Large intestine (tissue), 3 donors: ENCODE measurements at regions not wholly inside any gene's neighbourhood (a gene's known extent, or its start where the extent isn't known, plus 50 kb on each side); places are given as distances from the start of the nearest gene placed in this dataset.

Experiments
- DNase-seq, 2 donors: peaks; one replicate each; pipeline versions ENCODE4 v3.0.0 to v3.0.0-alpha.2; 2013
- H3K27ac ChIP-seq: one replicate; pipeline ENCODE4 v1.5.1; 2013; ENCODE audit warnings: low read length
- H3K27me3 ChIP-seq: 2 replicates; pipeline ENCODE4 v1.6.1; 2013; ENCODE audit warnings: low read length; ENCODE audit not compliant: control insufficient read depth, insufficient read depth
- H3K36me3 ChIP-seq: 2 replicates; pipeline ENCODE4 v1.6.1; 2013; ENCODE audit warnings: low read length; ENCODE audit not compliant: control insufficient read depth, insufficient read depth
- H3K4me1 ChIP-seq: one replicate; pipeline ENCODE4 v1.6.1; 2013; ENCODE audit warnings: low read length; ENCODE audit not compliant: control insufficient read depth, insufficient read depth
- H3K4me3 ChIP-seq: one replicate; pipeline ENCODE4 v1.5.1; 2013; ENCODE audit warnings: low read length
- H3K9me3 ChIP-seq: one replicate; pipeline ENCODE4 v1.6.1; 2013; ENCODE audit warnings: mild to moderate bottlenecking, low read depth, low read length, moderate library complexity; ENCODE audit not compliant: control insufficient read depth
- WGBS: methylation state at CpG from one replicate; pipeline ENCODE4 v1.1.5; 2013; ENCODE audit warnings: low lambda C conversion rate; ENCODE audit not compliant: insufficient coverage; 5-methylcytosine and 5-hydroxymethylcytosine counted together

DNA sequence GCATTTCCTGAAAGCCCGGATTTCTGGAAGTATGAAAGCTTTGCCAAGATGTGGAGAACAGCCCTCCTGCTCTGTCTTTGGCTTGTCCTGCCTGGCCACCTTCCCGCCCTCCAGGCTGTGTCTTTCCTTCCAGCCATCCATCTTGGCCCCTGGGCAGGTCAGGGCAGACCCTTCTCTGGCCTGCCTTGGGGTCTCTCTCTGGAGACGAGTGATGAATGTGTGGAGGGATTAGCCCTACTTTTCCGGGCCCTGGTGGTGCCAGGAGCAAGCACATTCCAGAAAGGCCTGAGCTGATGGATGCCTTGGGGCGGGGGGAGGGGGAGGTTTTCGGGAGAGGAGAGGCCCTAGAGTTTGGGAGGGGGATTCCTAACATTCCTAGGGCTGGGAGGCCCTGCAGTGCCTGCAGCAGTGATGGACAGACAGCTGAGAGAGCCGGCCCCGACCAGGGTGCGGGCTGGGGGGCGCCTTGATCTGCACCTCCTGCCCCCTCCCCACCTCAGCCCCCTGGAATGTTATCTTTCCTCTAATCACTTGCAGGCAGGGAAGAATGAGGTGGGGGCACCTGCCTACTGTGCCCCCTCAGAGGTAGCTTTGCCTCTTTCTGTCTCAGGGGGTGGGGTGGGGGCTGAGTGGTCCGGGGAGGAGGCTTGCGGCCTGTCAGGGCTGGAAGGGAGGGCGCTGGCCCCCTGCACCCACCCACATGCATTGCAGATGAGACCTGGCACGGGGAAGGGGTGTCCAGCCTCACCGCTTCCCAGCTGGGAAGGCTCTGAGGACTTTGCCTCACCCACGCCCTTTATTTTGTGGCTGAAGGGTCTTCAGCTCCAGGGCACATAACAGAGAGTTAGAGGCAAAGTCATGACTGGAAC, 156.2 kb downstream of the DDX1 start:
- Histone ChIP-seq H3K4me1 (no peaks in the 10 kb centered on the region), H3K27ac (no peak overlapping the region), H3K36me3 (no peaks in the 10 kb centered on the region), H3K4me3 (no peak overlapping the region), H3K9me3 (no peaks in the 10 kb centered on the region), H3K27me3 (no peaks in the 10 kb centered on the region)
- no CpG with 5 or more reads among the region's 16 CpGs for WGBS
- DNase-seq = no peak

DNA sequence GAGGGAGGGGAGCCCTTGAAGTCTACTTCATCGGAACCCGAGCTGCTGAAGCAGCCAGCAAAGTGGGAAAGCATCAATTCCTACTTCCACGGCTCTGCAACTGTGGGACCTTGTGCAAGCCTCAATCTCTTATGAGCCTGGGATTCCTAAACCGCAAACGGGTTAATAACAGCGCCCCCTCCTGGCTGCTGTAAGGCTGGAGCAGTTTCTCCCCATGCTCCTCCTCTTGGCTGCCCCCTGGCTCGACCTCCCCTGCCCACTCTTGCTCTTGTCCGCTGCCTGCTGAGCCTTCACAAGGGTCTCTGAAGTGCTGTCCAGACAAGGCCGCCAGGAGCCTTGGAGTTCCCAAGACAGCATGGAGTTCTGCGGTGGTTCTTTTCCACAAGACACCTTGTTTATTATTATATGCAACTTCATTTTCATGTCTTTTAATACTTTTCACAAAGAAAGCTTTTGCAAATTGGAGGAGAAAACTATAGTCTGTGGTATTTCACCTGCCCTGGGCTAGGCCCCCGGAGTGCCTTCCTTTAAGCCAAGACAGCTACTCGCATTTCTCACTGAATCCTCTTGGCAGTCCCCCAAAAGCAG, 157.2 kb downstream of the DDX1 start:
- H3K36me3 ChIP-seq = no peaks in the 10 kb centered on the region
- 100% methylated on average over 2 of the region's 12 CpGs for WGBS
- no peaks in the 10 kb centered on the region for H3K4me1 ChIP-seq
- H3K4me3 ChIP-seq = no peak overlapping the region
- H3K27ac ChIP-seq = no peak overlapping the region
- H3K9me3 ChIP-seq = no peaks in the 10 kb centered on the region
- no peaks in the 10 kb centered on the region for H3K27me3 ChIP-seq
- peak; percentile 24 to 25 for DNase-seq

DNA sequence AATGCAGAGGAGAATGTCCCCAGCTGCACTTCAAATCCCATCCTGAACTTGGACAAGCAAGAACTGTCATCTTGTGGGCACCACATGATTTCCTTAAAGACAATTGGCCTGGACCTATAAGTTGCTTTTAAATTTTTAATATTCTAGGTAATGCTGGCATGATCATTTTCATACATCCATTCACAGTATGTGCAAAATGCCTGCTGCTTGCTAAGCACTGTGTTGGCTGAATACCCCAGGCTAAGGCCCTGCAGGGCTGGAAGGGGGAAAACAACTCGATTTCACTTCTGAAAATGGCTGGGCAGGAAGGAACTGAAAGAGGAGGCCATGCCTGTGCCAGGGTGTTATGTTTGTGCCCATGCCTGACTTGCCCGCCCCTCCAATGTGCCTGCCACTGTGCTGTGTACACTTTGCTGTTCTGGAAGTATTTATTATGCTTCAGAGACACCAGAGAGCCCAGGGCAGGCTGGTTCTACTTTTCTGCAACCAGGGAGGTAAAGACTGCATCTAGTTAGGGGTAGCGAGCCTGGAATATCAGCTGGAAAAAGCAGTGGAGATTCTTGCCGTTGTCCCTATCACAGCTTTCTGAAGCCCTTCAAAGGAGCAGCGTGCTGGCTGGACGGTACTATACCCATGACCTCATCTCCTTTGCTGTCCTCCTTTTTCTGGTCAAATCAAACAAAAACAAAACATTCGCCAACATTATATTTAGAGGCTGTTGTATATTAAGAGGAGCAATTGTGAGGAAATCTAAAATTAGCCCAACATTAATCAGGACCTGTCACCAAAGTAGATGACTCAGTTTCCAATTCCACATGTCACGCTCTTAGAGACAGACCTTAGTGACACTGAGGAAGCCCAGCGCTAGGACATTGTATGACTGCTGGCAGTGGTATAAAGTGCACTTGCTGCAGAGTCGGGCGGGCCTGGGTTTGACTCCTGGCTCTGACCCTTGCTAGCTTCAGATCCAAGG, 158.1 kb downstream of the DDX1 start:
- Histone ChIP-seq H3K27me3 (no peaks in the 10 kb centered on the region), H3K4me3 (no peak overlapping the region), H3K4me1 (no peaks in the 10 kb centered on the region), H3K36me3 (no peaks in the 10 kb centered on the region), H3K27ac (no peak overlapping the region), H3K9me3 (no peaks in the 10 kb centered on the region)
- no peak for DNase-seq
- no CpG with 5 or more reads among the region's 11 CpGs for WGBS

DNA sequence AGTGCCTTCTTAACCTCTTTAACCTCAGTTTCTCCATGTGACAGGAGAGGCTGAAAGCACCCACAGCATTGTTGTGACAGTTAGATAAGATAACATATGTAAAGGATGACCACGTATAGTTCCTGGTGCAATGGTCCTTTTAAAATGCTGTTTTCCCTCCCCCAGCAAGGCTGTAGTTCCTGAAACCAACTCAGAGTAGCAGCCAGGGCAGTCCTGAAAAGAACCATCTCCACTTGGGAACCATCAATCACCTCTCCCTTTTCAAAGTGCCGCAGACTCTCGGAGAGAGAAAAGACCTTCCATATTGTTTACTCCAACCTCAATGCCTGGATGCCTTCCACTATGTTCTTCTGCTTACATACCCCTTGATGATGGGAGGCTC, 158.8 kb downstream of the DDX1 start:
- no peak for DNase-seq
- Histone ChIP-seq H3K27ac (no peak overlapping the region), H3K9me3 (no peaks in the 10 kb centered on the region), H3K27me3 (no peaks in the 10 kb centered on the region), H3K36me3 (no peaks in the 10 kb centered on the region), H3K4me3 (no peak overlapping the region), H3K4me1 (no peaks in the 10 kb centered on the region)
- WGBS = no CpG with 5 or more reads among the region's 3 CpGs

DNA sequence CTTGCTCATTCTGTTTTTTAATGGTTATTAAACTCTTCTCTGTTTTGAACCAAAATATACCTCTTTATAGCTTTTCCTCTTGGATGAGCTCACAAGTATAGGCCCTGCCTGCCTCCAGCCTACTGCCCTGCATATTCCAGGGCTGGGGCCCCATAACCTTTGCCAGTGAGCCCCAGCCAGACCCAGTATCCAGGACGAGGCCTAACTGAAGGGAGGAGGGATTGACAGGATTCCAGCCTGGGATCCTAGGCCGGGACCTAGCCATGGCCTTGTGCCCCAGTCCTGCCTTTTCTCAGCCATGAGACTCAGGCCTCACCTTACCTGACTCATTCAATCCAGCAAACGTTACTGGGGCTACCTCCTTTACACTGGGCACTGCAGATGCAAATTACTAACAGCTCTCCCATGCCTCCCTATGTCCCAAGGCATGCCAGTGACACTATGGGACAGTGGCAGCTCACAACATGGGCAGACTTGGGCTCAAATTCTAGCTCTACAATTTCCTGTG, 159.2 kb downstream of the DDX1 start:
- no peak for DNase-seq
- WGBS = no CpG with 5 or more reads among the region's 3 CpGs
- no peak overlapping the region for H3K4me3 ChIP-seq
- H3K9me3 ChIP-seq = no peaks in the 10 kb centered on the region
- no peak overlapping the region for H3K27ac ChIP-seq
- H3K27me3 ChIP-seq = no peaks in the 10 kb centered on the region
- H3K4me1 ChIP-seq = no peaks in the 10 kb centered on the region
- H3K36me3 ChIP-seq = no peaks in the 10 kb centered on the region

DNA sequence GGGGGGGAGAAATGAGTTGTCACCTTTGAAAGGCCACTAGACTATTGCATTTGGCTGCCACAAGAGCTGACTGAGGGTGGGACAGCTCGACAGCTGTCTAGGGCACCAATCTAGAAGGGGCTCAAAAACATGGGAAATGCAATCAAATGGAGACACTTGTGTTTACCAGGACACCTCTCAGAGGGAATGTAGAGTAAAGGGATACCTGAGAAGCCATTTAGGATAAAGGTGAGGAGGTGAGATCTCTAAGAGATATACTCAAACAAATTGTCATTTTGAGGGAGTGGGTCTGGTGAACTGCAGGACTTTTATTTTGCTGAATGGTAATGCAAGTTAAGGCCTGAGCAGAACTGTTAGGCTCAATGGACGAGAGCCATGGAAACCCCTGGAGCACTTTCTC, 159.8 kb downstream of the DDX1 start:
- DNase-seq = no peak
- Histone ChIP-seq H3K36me3 (no peaks in the 10 kb centered on the region), H3K4me3 (no peak overlapping the region), H3K27me3 (no peaks in the 10 kb centered on the region), H3K4me1 (no peaks in the 10 kb centered on the region), H3K27ac (no peak overlapping the region), H3K9me3 (no peaks in the 10 kb centered on the region)
- no CpG with 5 or more reads among the region's 2 CpGs for WGBS

DNA sequence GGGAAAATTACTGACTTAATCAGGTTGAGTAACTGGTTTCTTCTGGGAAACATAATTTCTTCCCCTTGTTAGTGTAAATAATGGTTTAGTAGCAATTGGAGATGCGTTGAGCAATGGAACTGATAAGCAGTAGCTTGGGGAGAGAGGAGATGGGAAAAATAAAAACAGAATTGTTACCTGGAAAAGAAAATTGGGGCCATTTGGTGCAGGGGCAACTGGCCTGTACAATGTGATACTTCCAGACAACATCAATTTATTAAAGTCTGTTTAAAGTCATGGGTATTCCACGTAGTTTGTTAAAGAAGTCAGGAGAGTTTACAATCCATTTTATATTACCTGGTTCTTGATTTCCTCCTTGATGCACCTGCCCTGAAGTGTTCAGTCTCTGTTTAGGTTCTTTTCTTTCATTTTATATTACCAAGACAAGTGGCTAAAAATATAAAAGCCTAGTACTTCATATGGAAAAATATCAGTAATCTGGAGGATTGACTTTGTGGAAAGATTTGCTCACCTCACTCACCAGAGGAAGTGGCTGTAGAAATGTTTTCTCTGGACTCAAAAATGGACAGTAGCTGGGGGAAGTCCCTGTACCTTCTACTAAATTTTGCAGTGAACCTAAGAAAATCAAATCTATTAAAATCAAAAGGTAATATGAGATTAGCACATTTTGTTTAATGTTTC, 161.0 kb downstream of the DDX1 start:
- no peak overlapping the region for H3K4me3 ChIP-seq
- no peaks in the 10 kb centered on the region for H3K4me1 ChIP-seq
- H3K9me3 ChIP-seq = no peaks in the 10 kb centered on the region
- no peaks in the 10 kb centered on the region for H3K27me3 ChIP-seq
- DNase-seq = no peak
- H3K27ac ChIP-seq = no peak overlapping the region
- no peaks in the 10 kb centered on the region for H3K36me3 ChIP-seq
- 50% methylated on average over 2 of the region's 2 CpGs for WGBS

DNA sequence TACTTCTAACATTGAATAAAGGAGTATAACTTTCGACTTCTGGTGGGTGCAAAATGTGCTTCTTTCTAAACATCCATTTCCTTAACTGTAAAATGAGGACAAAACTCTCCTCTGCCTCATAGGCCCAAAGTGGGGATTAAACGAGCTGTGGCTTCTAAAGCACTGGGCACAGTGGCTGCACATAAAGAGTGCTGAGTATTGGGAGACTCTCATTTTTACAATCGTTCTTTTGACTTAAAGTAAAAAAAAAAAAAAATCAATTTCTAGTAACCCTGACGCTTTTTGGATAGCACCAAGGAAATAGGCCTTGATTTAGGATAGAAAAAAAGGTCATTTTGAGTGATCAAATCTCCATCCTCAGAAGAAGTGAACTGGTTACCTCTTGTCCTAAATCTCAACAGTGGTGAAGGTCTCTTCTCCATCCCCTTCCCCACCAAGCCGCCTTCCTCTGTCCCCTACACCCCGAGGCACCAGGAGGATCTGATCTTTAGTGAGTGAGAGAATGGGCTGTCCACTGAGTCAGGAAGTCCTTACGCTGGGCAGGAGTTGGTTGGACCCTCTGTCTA, 161.6 kb downstream of the DDX1 start:
- Histone ChIP-seq H3K9me3 (no peaks in the 10 kb centered on the region), H3K27ac (no peak overlapping the region), H3K27me3 (no peaks in the 10 kb centered on the region), H3K36me3 (no peaks in the 10 kb centered on the region), H3K4me1 (no peaks in the 10 kb centered on the region), H3K4me3 (no peak overlapping the region)
- no peak for DNase-seq
- WGBS = 100% methylated on average over 3 of the region's 7 CpGs

DNA sequence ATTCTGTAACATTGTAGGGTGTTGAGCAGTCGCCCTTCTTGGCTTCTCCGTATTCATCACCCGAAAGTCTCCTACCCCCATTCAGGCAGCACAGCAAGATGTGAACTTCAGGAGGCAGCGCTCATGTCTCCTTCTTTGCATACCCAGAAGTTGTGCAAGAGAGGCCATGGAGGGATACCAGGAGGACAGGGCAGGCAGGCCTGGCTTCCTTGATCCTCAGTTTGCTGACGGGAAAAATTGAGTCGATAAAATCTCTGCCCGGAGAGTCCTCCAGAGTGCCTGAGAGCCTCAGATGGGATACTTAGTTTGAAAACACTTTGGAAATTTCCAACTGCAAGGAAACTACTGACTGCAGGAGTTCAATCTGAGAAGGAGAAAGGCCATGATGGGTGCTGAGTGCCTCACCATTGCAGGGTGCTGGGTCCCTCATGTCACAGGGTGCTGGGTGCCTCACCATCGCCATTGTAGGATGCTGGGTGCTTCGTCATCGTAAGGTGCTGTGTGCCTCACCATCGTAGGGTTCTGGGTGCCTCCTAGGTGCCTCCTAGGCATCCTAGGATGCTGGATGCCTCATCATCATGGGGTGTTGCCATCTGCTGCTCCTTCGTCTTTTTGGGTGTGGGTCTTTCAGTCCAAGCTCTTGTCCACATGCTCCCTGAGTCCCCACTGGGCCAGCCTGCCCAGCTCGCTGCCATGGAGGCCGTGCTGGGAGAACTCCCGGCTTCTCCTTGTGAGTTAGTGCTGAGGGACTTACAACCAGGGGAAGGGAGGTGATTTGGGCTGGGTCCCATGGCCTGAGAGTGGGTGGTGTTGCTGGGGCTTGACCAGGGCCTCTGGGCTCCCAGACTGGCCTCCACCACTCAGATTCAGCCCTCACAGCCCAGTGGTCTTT, 162.4 kb downstream of the DDX1 start:
- H3K36me3 ChIP-seq = no peaks in the 10 kb centered on the region
- H3K27me3 ChIP-seq = no peaks in the 10 kb centered on the region
- no peak overlapping the region for H3K4me3 ChIP-seq
- peaks cover 3% of the 10 kb centered on the region for H3K9me3 ChIP-seq
- H3K4me1 ChIP-seq = no peaks in the 10 kb centered on the region
- WGBS = no CpG with 5 or more reads among the region's 15 CpGs
- no peak overlapping the region for H3K27ac ChIP-seq
- no peak for DNase-seq
